GM19463 (cell line): ENCODE measurements at regions not wholly inside any gene's neighbourhood (a gene's known extent, or its start where the extent isn't known, plus 50 kb on each side); places are given as distances from the start of the nearest gene placed in this dataset.
"Not testable (repeated sequence)": the region's sequence is repeated elsewhere in the genome, so short reads cannot be mapped to it uniquely, and the experiment has no call there.

ENCODE experiments used
- ATAC-seq: cut with Tn5 transposase; IDR thresholded peaks from one replicate; pipeline ENCODE4 v1.9.1; 2021; ENCODE audit warnings: mild to moderate bottlenecking, moderate library complexity; ENCODE audit not compliant: unreplicated experiment

GRCh38 chr2:156006721-156007618, 325.6 kb downstream of the NR4A2 start:
- no peak for ATAC-seq

GRCh38 chr2:156005999-156006712, 326.4 kb downstream of the NR4A2 start:
- no peak for ATAC-seq

DNA sequence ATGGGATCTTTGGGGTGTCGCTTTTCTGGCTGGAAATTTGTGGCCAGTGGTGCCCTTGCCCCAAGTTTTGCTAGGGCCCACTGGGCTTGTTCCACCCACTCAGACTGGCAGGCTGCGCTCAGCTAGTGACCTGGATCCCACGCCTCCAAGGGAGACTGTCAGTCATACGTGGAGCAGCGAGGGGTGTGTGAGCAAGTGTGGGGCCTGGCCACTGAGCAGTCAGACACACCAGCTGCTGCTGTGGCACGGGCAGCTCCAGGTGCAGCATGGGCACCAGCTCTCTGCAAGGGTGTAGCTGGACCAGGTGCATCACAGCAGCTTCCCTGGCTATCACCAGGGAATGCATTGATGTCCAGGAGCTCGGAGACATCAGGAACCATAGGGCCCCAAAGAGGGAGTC, 327.0 kb downstream of the NR4A2 start:
- ATAC-seq = no peak

GRCh38 chr2:156004459-156004858, 328.1 kb downstream of the NR4A2 start:
- no peak for ATAC-seq

- ATAC-seq = no peak
Observed at GRCh38 chr2:156003780-156004179, 328.7 kb downstream of the NR4A2 start.

- no peak for ATAC-seq
Observed at GRCh38 chr2:156001851-156002250, 330.7 kb downstream of the NR4A2 start.

DNA sequence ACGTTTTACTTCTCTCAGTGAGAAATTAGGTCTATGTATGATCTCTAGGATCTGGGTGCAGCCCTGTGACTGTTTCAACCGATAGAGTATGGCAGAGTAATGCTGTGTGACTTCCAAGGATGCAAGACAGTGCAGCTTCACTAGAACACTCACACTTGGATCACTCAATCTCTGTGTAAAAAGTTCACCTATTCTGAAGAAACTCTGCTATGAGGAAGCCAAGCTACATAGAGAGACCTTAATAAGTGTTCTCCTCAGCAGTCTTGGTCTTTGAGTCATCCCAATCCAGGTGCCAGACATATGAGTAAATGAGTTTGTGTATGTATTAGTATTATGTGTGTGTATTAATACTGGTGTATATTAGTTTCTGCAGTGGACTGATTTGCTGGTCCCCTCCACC, 335.0 kb downstream of the NR4A2 start:
- no peak for ATAC-seq

DNA sequence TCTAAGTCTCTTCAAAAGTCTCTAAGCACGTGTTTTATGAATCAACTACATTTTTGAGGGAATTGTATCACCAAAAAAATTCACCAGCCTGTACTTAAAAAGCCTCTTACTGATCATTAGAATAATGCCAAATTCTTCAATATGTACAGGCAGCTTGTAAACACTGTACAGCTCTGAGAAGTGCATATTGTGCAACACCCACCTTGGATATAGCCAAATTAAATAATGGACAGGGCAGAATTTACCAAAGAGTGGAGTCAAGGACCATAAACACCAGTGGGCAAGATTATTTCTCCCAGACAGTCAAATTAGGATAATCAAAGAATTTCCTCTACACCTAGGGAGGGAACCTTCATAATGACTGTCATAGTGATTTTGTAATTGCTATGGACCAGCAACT, 338.2 kb downstream of the NR4A2 start:
- ATAC-seq = no peak

- ATAC-seq = no peak
Observed at GRCh38 chr2:155983845-155984244, 348.7 kb downstream of the NR4A2 start.

DNA sequence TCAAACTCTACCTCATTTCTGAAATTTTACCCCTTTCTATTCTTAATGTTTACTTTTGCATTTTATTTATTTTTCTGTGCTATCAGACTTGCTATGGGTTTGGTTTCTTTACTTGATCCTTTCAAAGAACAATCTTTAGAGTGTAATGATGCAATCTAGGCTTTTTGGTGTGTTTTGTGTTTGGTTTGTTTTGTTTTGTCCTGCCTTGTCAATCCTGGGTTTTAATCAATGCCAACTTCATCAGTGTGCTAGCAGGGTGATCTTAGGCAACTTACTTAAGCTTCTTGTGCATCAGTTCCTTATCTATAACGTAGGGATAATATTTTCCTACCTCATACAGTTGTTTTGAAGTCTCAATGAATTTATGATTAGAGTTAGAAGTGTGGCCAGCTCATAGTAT, 350.4 kb downstream of the NR4A2 start:
- no peak for ATAC-seq

- peak; percentile 72 for ATAC-seq
Observed at GRCh38 chr2:155980941-155981560, 351.5 kb downstream of the NR4A2 start.

- ATAC-seq = no peak
Observed at GRCh38 chr2:155975734-155976133, 356.8 kb downstream of the NR4A2 start.

GRCh38 chr2:155972916-155973315, 359.6 kb downstream of the NR4A2 start:
- ATAC-seq = no peak

DNA sequence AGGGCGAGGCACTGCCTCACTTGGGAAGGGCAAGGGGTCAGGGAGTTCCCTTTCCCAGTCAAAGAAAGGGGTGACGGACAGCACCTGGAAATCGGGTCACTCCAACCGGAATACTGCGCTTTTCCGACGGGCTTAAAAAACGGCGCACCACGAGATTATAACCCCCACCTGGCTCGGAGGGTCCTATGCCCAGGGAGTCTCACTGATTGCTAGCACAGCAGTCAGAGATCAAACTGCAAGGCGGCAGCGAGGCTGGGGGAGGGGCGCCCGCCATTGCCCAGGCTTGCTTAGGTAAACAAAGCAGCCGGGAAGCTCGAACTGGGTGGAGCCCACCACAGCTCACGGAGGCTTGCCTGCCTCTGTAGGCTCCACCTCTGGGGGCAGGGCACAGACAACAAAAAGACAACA, 366.5 kb downstream of the NR4A2 start:
- not testable (repeated sequence) for ATAC-seq

DNA sequence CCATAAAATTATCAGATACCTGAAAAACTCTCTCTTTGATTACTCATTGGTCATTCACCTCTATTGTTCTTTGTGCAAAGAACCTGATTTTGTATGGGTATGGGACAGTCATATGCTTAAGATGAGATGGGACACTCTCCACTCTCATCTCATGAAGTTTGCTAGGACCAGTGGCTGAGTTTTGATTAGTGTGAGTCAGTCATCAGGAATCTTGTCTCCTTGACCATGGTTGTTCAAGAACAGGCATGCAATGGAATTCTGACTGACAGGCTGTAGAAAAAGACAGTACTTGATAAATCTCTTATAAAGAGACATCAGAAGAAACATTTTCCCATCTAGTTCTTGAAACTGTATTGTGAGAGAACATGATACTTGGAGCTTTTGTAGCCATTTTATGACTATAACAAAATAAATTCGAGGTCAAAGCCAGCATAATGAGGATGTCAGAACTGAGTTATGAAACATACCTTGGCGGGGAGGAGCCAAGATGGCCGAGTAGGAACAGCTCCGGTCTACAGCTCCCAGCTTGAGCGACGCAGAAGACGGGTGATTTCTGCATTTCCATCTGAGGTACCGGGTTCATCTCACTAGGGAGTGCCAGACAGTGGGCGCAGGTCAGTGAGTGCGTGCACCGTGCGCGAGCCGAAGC, 367.0 kb downstream of the NR4A2 start:
- ATAC-seq = no peak

DNA sequence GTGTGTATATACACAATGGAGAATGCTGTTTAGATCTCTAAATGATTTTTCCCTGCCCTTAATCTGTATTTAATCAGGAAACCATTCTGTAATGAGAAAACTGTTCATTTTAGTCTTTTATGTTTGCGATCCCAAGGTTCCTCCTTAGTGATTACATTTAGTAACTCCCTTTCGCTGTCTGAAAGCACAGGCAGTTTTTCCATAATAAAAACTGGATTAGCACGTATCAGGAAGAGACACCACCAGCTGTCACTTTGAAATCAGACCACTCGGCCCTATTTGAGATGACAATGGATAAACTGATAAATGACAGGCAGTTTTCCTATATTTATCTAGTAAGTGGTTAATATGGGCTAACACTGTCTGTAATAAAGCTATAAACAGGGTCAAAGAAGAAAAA, 370.9 kb downstream of the NR4A2 start:
- ATAC-seq = no peak

GRCh38 chr2:155958834-155959233, 373.7 kb downstream of the NR4A2 start:
- ATAC-seq = no peak

DNA sequence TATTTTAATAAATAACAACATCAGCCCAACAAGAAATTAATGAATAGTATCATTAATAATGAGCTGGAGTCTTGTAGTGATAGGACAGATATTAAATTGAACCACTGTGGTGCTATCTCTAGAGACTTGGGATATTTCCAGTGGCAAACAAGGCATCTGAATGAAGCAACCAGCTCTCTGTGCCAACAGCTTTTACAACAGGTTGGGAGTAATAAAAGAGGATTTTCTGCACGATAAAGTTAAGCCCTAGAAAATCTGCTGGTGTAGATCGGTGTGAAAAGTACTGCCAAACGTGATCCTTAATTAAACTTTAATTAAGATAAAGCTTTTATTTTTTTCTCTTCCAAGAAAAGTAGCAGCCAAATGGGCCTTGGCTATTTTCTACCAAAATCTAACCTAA, 385.5 kb downstream of the NR4A2 start:
- ATAC-seq = no peak

DNA sequence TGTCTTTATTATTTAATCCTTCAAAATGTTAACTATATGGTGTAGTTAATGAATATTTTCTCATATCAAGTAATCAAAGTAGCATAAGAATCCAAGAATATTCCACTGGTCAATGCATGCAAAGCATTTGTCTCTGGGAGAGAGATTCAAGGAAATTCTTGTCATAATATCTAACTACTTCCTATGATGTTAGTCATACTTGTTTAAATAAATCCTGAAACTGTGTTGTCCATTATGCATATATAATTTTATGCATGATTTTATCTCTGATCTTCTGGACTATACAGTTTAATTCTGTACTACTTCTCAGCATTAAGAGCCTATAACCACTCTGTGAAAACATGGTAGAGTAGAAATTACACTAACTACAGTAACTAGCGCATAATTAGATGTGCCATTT, 388.3 kb downstream of the NR4A2 start:
- no peak for ATAC-seq

DNA sequence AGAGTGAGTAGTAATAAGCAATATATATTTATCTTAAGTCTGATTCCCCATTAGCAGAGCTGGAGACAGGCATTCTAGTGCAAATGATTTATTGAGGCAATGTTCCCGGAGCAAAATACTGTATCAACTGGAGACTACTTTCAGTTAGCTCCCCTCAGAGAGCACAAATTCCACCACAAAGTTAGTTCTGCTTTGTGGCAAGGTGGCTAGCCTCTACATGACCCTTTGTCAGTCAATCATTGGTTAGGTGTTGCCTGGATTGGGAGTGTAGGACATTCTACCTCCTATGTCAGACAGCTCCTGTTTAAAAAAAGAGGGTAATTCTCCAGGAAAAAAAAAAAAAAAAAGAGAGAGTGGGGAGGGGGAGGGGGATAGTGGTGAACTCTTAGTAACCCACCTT, 402.2 kb downstream of the NR4A2 start:
- ATAC-seq = no peak

- ATAC-seq = no peak
Observed at GRCh38 chr2:155917380-155917779, 415.1 kb downstream of the NR4A2 start.
